Esophagus squamous epithelium (tissue), 4 donors: ENCODE measurements at regions not wholly inside any gene's neighbourhood (a gene's known extent, or its start where the extent isn't known, plus 50 kb on each side); places are given as distances from the start of the nearest gene placed in this dataset.

Source experiments
- POLR2A ChIP-seq, 4 donors: fragments of 450-650 bp; IDR thresholded peaks; one replicate each; pipeline ENCODE4 v1.6.1; 2017; ENCODE audit warnings: antibody characterized with exemption in 4 of 4, mild to moderate bottlenecking in 4 of 4, moderate library complexity in 3 of 4
- TF ChIP-seq, protein P1 (sequence below), 6 experiments: fragments of 450-650 bp in 4 of 6; fragments of 200-600 bp in 2 of 6; sonication (generic) in 2 of 6; IDR thresholded peaks; one replicate each; pipeline ENCODE4 v1.5.1; 2016 to 2019; ENCODE audit warnings: antibody characterized with exemption in 6 of 6, mild to moderate bottlenecking in 4 of 6, moderate library complexity in 4 of 6

DNA sequence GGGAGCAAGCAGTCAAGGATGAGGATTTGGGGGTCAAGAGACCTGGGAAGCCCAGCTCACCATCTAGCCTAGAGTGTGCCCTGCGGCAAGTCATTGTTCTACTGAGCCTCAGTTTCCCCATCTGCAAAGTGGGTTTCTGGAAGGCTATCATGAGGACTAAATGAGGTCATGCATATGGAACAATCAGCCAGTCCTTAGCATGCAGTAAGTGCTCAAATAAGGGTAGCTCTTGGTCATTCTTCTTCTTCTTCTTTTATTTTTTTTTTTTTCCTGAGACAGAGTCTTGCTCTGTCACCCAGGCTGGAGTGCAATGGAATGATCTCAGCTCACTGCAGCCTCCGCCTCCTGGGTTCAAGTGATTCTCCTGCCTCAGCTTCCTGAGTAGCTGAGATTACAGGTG, 99.9 kb upstream of the RUNX3 start:
- TF ChIP-seq, protein P1, sequence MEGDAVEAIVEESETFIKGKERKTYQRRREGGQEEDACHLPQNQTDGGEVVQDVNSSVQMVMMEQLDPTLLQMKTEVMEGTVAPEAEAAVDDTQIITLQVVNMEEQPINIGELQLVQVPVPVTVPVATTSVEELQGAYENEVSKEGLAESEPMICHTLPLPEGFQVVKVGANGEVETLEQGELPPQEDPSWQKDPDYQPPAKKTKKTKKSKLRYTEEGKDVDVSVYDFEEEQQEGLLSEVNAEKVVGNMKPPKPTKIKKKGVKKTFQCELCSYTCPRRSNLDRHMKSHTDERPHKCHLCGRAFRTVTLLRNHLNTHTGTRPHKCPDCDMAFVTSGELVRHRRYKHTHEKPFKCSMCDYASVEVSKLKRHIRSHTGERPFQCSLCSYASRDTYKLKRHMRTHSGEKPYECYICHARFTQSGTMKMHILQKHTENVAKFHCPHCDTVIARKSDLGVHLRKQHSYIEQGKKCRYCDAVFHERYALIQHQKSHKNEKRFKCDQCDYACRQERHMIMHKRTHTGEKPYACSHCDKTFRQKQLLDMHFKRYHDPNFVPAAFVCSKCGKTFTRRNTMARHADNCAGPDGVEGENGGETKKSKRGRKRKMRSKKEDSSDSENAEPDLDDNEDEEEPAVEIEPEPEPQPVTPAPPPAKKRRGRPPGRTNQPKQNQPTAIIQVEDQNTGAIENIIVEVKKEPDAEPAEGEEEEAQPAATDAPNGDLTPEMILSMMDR (IDR thresholded peaks at IDR 0.05), result no peak
- no peak for TF ChIP-seq POLR2A (IDR thresholded peaks at IDR 0.05)
